NCI-H2081 (cell line): ENCODE measurements at regions not wholly inside any gene's neighbourhood (a gene's known extent, or its start where the extent isn't known, plus 50 kb on each side); places are given as distances from the start of the nearest gene placed in this dataset.
"Not testable (repeated sequence)": the region's sequence is repeated elsewhere in the genome, so short reads cannot be mapped to it uniquely, and the experiment has no call there.

Experiments used
- DNase-seq, 2 experiments: peaks; one replicate each; lab custom pipeline; 2025; lab: John Stamatoyannopoulos, UW

DNA sequence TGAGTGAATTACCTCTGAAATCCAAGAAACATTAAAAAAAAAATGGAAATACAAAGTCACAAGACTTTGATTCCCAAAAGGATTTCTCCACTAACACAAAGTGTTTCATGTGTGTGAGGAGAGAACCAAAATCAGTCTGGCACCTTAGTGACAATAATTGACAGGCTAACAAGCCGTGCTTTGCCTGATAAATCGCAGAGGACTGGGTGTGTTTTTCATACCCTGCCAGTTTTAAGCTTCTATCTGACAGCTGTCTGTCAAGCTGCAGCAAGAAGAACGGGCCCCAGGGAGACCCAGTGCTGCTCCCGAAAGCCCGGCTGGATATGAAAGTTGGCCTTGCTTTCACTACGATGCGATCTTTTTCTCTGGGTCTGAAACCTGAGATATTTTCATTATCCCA is 101.6 kb upstream of the KCNK2 start:
- no peak for DNase-seq

DNA sequence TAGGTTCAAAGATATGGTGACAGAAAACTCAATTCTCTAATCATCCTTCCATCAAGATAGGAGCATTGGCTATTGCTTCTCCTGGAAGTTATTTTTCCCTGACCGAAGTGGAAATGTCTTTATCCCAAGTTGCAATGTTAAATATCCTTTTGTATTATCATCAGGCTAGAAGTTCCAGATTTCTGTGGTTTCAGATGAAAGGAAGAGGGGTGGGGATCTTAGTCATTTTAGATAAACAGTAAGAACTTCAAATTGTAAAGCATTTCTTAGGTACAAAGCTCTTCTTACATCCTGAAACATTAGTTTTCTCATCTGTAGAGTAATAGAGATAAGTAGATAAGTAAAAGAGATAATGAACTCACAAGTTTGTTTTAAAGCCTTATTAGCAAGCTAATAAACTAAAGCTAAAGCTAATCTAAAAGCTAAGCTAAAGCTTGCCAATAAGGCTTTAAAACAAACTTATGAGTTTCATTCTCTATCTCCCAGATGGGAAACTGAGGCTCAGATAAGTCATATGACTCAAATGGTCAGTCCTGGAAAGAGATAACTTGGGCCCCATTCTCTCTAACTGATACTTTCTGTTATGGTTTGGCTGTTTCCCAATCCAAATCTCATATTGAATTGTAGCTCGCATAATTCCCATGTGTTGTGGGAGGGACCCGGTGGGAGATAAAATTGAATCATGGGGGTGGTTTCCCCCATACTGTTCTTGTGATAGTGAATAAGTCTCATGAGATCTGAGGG is 99.2 kb upstream of the KCNK2 start:
- no peak for DNase-seq

DNA sequence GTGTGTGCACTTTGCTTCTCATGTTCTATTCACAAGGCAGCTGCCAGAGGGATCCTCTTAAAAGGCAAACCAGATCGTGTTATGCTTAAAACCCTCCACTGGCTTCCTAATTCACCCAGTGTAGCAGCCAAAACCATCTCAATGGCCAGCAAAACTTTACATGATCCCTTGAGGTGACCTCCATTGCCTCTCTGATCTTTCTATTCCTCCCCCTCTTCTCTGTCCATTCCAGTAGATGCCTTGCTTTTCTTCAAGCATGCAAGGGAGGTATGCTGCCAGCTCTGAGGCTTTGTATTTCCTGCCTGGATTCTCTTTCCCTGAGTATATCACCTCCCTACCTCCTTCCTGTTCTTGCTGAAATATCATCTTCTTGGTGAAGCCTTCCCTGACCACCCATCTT is 93.2 kb upstream of the KCNK2 start:
- DNase-seq = no peak

DNA sequence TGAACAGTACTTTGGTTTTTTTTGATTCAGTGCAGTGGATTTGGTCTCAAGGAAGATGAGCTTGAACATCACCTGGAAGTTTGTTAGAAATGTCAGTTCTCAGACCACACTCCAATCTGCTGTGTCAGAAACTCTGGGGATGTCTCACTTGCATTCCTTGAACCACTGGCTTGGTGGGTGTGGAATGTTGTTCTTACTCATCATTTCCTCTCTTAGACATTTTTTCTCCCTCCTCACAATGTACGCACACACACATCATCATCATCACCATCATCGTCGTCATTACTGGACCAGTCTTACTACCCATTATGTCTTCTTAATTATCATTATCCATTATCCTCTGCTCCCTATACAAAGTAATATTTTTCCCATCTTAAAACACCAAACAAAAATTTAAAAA is 91.9 kb upstream of the KCNK2 start:
- no peak for DNase-seq

DNA sequence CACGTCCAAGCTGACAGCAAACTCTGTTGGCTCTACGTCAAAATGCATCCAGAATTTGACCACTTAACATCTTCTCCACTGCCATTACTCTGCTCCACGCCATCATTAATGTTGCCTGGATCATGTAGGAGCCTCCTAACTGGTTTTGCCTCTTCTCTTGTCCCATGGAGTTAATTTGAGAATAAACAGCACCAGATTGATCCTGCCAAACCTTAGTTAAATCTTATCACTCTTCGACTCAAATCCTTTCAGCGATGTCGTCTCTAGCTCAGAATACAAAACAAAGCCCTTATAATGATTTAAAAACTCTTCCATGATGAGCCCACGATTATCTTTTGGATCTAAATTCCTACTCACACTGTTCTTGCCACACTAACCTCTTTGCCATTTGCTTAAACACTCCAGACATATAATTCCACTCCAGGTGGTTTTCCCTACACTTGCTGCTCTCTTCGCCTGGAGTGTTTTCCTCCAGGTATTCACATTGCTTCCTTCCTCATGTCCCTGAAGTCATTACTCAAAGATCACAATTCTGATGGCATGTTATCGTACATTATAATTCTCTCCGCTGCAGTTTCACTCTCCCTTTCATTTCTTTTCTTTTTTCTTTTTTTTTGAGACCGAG is 90.7 kb upstream of the KCNK2 start:
- no peak for DNase-seq

DNA sequence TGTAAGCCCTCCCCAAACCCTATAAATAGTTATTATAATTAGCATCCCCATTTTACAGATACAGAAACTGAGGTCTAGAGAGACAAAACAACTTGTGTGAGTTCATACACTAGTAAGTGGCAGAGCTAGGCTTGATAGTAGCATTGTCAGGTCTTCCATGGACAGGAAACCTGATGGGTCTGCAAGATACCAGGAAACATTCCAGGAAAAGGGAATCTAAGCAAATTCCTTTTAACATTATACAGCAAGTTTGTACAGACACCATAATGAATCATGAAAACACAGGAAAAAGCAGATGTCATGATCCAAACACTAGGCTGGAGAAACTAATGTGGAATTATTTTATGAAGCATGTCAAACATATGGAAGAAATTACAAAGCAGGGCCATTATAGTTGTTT is 89.1 kb upstream of the KCNK2 start:
- no peak for DNase-seq

DNA sequence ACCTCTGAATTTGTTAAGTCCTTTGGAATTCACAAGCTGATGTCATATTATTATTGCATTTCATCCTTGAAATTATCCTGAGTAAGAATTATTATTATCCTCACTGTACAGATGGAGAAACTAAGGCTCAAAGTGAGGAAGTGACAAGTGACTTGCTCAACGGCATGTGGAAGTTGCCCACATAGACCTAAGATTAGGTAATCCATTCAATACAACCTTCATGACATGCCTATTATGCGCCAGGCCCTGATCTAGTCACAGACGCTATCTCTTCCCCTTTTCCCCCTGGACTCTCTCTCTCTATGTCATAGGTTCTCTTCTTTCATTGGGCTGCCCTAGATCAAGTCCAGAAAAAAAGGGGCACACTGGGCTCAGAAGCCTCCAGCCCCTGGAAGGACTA is 84.9 kb upstream of the KCNK2 start:
- no peak for DNase-seq

DNA sequence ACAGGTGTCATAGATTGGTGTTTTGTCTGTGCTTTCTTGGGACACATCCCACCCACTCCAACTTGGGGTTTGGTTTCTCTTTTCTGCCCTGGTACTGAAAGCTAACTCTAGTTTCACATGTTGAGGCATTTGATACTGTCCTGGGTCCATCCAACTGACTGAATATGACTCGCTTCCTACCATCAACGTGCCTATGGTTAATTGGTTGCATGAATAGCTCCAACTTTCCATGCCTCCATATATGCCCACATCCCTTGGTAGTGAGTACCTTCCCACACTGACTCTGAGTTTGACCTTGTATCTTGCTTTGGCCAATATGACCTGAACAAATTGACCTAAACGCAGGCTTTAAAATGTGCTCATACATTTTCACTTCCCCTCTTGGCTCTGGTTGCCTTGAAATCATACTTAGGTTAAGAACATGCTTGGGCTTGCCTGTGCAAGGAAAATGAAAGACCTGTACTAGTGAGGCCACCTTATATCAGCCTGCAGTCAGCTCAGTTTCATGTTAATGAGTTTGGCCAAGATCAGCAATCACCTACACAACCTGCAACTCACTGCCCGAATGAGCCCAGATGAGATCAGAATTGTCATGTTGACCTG is 81.0 kb upstream of the KCNK2 start:
- no peak for DNase-seq

DNA sequence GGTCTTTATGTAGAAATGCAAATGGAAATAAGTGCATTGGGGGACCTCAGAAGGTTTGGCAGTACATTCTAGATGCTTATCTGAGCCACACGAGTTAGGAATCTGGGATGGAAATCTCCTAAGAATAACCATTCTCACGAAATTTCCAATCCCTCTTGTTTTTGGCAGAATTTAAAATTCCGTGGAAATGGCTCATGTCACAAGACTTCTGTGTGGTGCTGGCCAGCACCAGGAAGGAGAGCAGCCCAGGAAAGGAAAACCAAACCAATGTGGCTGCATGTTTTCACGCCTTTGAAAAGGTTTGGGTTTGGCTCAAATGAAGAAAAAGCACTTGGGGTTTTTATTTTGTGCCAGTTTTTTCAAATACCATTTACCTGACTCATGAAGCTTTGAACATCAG is 80.1 kb upstream of the KCNK2 start:
- DNase-seq = no peak

DNA sequence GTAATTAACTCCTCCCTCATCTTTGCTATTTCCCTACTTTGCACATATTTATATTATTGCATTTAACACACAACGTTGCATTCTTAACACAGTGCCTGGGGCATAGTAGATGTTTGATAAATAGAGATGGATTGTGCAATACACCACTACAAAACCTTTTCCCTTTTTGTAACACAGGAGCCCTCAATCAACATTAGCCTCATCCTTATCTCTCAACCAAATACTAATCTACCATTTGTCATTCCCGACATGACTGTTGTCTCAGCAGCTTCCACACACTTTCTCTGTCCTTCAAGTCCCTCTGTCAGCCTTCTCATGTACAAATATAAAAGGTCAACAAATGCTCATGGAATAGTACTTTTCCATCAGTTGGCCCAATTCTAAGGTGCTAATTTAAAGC is 78.9 kb upstream of the KCNK2 start:
- DNase-seq = no peak

DNA sequence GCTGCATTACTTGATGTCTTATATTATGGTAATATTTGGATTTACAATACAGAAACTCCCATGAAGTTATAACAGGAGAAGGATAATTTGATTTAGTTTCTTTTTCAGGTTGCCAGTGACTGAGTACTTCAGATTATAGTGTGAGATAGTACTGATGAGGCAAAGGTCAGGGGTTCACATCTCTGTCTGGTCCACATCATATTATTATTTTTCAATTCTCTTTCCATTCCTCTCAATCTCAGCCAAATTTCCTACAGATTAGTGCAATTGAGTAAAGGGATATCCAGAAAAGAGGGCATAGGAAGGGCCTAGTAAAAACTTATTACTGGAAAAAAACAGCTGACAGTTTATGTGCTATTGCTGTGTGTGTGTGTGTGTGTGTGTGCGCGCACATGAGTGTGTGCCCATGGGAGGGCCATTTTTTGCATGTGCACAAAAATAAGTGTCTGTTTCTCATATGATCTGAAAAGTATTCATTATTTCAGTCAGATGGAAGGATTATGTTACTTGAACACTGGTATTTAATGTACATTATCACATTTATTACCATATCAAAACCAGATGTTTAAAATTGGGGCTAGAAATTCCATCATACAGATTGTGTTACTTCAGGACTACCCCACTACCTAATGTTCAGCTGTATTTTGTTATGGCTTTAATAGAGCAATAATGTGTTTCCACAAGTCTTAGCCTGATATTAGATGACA is 78.3 kb upstream of the KCNK2 start:
- no peak for DNase-seq

DNA sequence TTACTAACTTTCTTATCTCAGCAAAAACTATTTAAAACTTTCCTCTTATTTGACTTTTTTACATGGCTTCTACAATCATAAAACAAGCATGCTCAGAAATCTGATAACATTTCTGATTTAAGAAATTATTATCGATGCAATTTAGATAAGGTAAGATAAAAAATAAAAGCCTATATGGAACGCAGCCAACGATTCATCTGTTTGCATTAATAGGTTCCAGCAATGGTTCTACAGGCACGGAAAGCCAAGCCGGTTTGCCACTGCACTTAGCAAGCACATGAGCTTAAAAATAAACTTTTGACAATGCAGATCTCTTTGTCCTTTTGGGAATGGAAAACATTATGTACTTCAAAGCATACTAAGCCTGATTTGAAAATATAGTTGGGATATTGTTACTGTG is 77.5 kb upstream of the KCNK2 start:
- DNase-seq = no peak

DNA sequence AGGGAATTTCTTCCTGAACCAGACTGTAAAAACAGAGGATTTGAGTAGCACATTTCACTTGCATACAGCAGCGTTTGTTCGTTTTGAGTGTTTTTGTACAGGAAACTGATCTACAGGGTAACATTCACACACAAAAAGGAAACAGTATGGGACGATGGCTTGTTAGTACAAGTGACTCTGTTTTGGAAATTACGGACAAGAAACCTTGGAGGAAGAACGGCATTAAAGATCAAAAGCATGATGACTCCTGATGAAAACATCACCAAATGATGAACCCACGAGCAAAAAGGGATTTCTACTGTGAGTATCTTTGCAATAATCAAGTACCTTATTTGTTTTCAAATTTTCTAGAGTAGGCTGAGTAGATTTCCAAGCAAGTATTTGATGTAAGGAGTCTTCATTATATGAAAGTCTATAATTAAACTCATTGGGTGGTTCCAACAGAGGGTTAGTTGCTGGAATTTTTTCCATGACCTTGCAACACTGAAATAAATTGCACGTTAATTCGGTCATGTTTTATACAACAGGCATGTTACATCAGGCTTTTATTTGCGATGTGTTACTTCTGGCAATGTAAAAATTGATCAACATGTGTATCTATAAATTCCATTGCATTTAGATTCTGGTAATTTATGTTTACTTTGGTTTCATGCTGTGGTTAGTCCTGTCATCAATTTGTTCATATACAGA is 76.7 kb upstream of the KCNK2 start:
- DNase-seq = no peak

DNA sequence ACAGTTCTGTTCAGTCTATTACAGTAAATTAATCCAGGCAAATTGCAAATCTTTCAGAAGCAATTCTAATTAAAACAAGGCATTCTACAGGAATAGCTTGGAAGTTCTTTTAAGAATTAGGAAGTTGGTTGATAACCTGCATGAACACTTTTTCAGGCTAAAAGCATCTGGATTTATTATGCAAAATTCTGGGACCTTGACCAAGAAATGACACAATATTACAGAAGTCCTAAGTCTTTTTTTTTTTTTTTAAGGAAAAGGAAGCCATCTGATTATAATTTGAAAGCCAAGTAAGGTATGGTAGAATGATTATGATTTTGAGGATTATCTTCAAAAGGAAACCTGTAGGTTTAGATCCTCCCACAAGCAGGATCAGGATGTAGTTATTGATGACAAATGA is 74.7 kb upstream of the KCNK2 start:
- DNase-seq = no peak

DNA sequence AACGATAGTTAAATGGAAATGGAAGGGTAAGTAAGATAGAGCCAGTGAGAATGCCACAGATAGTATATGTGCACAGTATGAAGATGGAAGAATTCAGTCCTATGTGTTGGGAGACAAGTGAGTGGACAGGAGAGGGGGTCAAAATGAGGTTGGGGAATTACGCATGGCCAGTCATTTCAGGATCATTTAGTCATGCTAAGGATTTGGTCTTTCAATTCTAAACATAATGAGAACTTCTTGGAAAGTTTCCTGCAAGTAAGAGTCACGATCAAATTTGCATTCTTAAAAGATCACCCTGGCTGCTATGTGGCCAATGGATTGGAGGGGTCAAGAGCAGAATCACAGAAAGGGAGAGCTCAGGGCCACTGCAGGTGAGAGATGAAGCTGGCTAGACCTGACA is 64.0 kb upstream of the KCNK2 start:
- no peak for DNase-seq

DNA sequence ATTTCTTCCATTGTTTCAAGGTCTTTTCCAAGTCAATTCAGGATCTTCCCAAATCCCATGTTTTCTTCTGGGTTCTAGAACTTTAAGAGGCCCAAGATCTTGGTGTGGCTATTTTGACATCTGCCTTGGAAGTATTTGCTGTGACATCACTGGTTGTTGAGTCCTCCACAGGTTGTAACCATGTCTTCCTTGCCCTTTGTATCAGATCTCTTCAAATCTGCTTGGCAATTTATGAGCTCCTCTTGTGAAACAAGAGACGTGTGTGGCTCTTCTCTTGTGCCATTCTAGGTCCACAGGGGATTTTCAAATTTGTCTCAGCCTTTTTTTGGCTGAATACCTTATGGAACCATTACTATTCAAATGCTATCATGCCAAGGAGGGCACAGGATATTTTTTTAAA is 60.3 kb upstream of the KCNK2 start:
- no peak for DNase-seq

DNA sequence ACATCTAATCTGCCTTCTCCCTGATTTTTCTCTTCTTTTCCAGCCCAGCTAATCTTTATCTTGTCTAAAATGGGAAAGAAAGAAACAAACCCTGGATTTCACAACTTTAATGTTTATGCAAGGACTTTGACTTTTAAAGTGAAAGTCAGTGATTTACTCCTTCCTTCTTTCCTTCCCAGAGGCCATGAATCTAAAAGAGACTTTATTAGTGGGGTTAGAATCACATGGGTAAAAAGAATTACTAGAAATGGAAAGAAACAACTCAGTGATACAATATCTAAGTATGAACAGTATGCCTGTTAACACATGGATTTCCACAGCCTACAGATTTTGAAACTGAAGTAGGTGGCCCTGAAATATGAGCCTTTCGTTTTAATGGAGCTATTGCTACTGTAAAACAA is 59.8 kb upstream of the KCNK2 start:
- no peak for DNase-seq

DNA sequence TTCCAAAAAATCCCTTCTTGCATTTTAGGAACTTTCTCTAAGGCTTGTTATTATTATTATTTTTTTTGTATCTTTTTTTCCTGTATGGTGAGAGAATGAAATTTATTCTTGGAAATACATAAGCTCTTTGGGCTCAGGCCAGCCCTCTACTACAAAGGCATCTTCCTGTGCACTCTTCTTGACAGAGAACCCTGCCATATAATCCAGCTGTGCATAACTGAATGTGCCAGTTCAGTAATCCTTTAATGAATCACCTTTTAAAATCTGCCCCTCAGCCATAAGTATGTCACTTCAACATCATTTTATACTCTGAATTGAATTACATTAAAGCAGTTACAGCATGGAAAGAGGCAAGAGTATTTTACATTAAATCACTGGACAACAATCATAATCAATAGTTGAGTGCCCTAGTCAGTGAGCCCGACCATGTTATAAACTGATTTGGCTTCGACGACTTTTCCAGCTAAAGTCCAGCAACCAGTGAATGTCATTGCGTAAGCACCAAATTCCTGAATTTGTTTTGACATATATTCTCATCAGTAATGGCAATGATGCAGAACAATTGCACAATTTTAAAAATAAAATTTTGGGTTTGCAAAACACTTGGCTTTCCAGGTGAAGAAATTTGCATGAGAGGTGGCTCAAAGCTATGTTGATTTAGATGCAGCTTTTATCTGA is 59.2 kb upstream of the KCNK2 start:
- DNase-seq = no peak

DNA sequence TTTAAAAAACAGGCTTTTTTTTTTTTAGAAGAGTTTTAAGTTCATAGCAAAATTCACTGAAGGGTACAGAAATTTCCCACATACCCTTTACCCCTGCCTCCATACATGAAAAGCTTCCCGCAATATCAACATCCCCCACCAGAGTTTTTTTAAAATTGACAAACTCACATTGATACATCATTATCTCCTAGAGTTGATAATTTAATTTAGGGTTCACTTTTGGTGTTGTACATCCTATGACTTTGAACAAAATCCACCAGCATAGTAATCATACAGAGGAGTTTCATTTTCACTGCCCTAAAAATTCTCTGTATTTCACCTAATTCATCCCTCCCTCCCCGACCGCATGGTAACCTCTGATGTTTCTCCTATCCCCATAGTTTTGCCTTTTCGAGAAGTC is 53.6 kb upstream of the KCNK2 start:
- no peak for DNase-seq

DNA sequence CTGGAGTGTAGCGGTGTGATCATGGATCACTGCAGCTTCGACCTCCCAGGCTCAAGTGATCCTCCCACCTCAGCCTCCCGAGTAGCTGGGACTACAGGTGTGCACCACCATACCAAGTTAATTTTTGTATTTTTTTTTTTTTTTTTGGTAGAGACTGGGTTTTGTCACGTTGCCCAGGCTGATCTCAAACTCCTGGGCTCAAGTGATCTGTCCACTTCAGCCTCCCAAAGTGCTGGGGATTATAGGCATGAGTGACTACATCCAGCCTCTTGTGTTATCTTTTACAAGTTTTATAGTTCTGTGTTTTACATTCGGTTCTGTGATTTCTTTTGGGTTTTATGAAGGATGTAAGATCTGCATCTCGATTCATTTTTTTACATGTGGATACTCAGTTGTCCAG is 52.0 kb upstream of the KCNK2 start:
- DNase-seq = not testable (repeated sequence)

DNA sequence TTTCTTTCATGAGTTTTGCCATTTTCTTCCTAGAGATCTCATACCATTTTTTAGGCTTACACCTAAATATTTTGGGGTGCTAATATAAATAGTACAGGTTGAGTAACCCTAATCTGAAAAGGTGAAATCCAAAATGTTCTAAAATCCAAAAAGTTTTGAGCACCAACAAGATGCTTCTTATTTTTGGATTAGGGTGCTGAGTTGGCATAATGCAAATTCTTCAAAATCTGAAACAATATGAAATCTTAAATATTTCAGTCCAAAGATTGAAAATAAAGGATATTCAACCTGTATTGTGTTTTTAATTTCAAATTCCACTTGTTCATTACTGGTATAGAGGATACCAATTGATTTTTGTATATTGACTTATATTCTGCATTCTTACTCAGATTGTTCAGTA is 51.1 kb upstream of the KCNK2 start:
- no peak for DNase-seq
